ENCODE measurements at regions not wholly inside any gene's neighbourhood (a gene's known extent, or its start where the extent isn't known, plus 50 kb on each side); places are given as distances from the start of the nearest gene placed in this dataset.
A peak's percentile ranks its signal among the peaks of the same experiment; 100 is the strongest.

GRCh38 chr4:169823685-169824084 lies 65.9 kb upstream of the HPF1 start:
- ATAC-seq, result peak; percentile 59
- intact Hi-C loops (cut with micrococcal nuclease), result no loop called here
- DNase-seq, result peak; percentile 32

GRCh38 chr4:169821402-169821801 lies 63.7 kb upstream of the HPF1 start:
- ATAC-seq, result no peak
- DNase-seq, result no peak
- intact Hi-C loops (cut with micrococcal nuclease), result no loop called here

GRCh38 chr4:169818063-169818679 lies 60.4 kb upstream of the HPF1 start:
- intact Hi-C loops (cut with micrococcal nuclease), result no loop called here
- ATAC-seq (no peak), DNase-seq (no peak)

- DNase-seq (no peak), ATAC-seq (no peak)
- intact Hi-C loops (cut with micrococcal nuclease), result no loop called here
Measured at GRCh38 chr4:169815606-169816005, 57.9 kb upstream of the HPF1 start.

- DNase-seq (no peak), ATAC-seq (no peak)
- intact Hi-C loops (cut with micrococcal nuclease), result loop anchor here (5.0 kb wide), 1 partner anchor 236 kb away; no protein-coding TSS in a partner anchor
Measured at GRCh38 chr4:169811476-169811875, 53.7 kb upstream of the HPF1 start.

- intact Hi-C loops (cut with micrococcal nuclease), result loop anchor here (5.0 kb wide), 1 partner anchor 237 kb away; no protein-coding TSS in a partner anchor
- ATAC-seq, result peak; percentile 55
- DNase-seq, result no peak
Measured at GRCh38 chr4:169810325-169811323, 52.9 kb upstream of the HPF1 start.

GRCh38 chr4:169807934-169808509 lies 50.3 kb upstream of the HPF1 start:
- intact Hi-C loops (cut with micrococcal nuclease), result no loop called here
- ATAC-seq (no peak), DNase-seq (no peak)
